Activated CD8-positive, alpha-beta T cell treated with anti-CD3 and anti-CD28 coated beads for 36 hours (primary cell): ENCODE measurements at regions not wholly inside any gene's neighbourhood (a gene's known extent, or its start where the extent isn't known, plus 50 kb on each side); places are given as distances from the start of the nearest gene placed in this dataset.

Experiments
- ATAC-seq: fragments of 200-7000 bp; cut with Tn5 transposase; one replicate; pipeline ENCODE4 v1.10.0; 2021; ENCODE audit warnings: mild to moderate bottlenecking, moderate library complexity
- CTCF ChIA-PET: fragments of 350-600 bp; sonication (Branson Sonifier 250); formaldehyde crosslinking; loops from one replicate; lab custom pipeline; 2021; ENCODE audit warnings: antibody characterized with exemption; lab: Charles Lee
- POLR2A ChIA-PET: fragments of 350-600 bp; sonication (Branson Sonifier 250); formaldehyde crosslinking; loops from one replicate; lab custom pipeline; 2021; ENCODE audit warnings: antibody characterized with exemption; lab: Charles Lee
- DNase-seq: peaks from one replicate; pipeline ENCODE4 v3.0.0-alpha.2; 2020
- H3K27ac Mint-ChIP-seq: one replicate; pipeline ENCODE4 v1.8.0; 2021; ENCODE audit warnings: mild to moderate bottlenecking, mixed read lengths
- H3K27me3 Mint-ChIP-seq: one replicate; pipeline ENCODE4 v1.8.0; 2021; ENCODE audit warnings: mixed read lengths
- H3K36me3 Mint-ChIP-seq: one replicate; pipeline ENCODE4 v1.8.0; 2021; ENCODE audit warnings: low read depth, mixed read lengths
- H3K4me1 Mint-ChIP-seq: one replicate; pipeline ENCODE4 v1.8.0; 2021; ENCODE audit warnings: low read depth, mixed read lengths
- H3K4me3 Mint-ChIP-seq: one replicate; pipeline ENCODE4 v1.8.0; 2021; ENCODE audit warnings: mild to moderate bottlenecking, moderate library complexity, mixed read lengths
- H3K9me3 Mint-ChIP-seq: one replicate; pipeline ENCODE4 v1.8.0; 2021; ENCODE audit warnings: mixed read lengths
- intact Hi-C: fragments of 100-400 bp; cut with micrococcal nuclease; formaldehyde crosslinking; loops from one replicate; pipeline ENCODE4 v1.10.0; 2022
- TF ChIP-seq, protein P1 (sequence below): fragments of 200-600 bp; IDR thresholded peaks from one replicate; pipeline ENCODE4 v1.8.0; 2022; ENCODE audit warnings: antibody characterized with exemption, mild to moderate bottlenecking

DNA sequence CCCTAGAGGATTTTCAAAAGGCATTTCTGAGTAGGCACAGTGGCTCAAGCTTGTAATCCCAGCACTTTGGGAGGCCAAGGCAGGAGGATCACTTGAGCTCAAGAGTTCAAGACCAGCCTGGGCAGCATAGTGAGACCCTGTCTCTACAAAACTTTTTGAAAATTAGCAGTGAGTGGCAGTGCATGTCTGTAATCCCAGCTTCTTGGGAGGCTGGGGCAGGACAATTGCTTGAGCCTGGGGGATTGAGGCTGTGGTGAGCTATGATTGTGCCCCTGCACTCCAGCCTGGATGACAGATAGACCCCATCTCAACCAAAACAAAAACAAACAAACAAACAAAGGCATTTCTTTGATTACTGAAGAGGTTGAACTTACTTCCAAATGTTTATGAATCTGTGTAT lies 201.4 kb downstream of the KIF26A start:
- Mint-ChIP-seq H3K27me3 (peaks cover 10% of the 10 kb centered on the region), H3K36me3 (no peaks in the 10 kb centered on the region), H3K9me3 (peaks cover 12% of the 10 kb centered on the region), H3K4me1 (no peaks in the 10 kb centered on the region), H3K27ac (no peak overlapping the region), H3K4me3 (no peak overlapping the region)
- ChIA-PET POLR2A (no interaction called here), CTCF (no interaction called here)
- no peak for ATAC-seq
- DNase-seq: no peak
- TF ChIP-seq, protein P1, sequence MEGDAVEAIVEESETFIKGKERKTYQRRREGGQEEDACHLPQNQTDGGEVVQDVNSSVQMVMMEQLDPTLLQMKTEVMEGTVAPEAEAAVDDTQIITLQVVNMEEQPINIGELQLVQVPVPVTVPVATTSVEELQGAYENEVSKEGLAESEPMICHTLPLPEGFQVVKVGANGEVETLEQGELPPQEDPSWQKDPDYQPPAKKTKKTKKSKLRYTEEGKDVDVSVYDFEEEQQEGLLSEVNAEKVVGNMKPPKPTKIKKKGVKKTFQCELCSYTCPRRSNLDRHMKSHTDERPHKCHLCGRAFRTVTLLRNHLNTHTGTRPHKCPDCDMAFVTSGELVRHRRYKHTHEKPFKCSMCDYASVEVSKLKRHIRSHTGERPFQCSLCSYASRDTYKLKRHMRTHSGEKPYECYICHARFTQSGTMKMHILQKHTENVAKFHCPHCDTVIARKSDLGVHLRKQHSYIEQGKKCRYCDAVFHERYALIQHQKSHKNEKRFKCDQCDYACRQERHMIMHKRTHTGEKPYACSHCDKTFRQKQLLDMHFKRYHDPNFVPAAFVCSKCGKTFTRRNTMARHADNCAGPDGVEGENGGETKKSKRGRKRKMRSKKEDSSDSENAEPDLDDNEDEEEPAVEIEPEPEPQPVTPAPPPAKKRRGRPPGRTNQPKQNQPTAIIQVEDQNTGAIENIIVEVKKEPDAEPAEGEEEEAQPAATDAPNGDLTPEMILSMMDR: no peak
- intact Hi-C loops: no loop called here

DNA sequence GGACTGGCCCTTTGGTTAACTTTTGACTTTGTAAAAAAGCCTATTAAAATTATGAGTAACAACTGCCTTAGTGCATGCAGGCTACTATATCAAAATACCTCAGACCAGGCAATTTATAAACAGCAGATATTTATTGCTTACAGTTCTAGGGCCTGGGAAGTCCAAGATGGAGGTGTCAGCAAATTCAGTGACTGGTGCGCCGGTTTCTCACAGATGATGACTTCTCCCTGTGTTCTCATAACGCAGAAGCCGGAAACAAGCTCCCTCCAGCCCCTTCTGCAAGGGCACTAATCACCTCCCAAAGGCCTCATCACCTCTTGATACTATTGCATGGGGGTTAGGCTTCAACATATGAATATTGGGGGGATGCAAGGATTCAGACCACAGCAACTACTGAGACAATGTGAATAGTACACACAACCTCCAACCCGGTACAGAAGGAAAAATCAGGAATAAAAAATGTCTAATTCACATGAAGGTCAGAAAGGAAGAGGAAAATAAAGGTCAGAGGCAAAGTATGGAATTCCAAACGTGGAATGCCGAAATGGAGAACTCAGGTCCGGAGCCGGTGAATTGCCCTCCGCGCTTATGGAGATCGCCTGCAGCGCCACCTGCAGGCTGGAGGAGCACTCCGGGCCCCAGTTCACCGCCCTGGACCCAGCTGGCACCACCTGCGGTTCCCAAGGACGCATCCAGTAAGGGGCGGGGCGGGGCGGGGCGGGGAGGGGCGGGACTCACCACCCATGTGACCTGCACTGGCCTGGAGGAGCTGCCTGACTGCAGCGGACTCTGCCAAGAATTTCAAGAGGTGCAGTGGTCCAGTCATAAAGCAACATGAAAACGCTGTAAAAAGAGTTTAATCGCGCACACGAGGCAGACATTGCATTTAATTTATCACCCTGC lies 203.4 kb downstream of the KIF26A start:
- ATAC-seq: peak; percentile 78
- no peaks in the 10 kb centered on the region for H3K36me3 Mint-ChIP-seq
- ChIA-PET CTCF (interaction anchor here (0.9 to 1.8 kb wide), 2 partner anchors 10 to 57 kb away, joined by 3 to 5 read pairs; no protein-coding TSS in a partner anchor), POLR2A (interaction anchor here (0.7 kb wide), 1 partner anchor 20 kb away, joined by 3 read pairs; no protein-coding TSS in a partner anchor)
- H3K4me1 Mint-ChIP-seq: no peaks in the 10 kb centered on the region
- DNase-seq: peak; percentile 59
- intact Hi-C loops: no loop called here
- H3K27ac Mint-ChIP-seq: no peak overlapping the region
- peaks cover 12% of the 10 kb centered on the region for H3K27me3 Mint-ChIP-seq
- no peak overlapping the region for H3K4me3 Mint-ChIP-seq
- TF ChIP-seq, protein P1: peak; percentile 59
- peaks cover 12% of the 10 kb centered on the region for H3K9me3 Mint-ChIP-seq

DNA sequence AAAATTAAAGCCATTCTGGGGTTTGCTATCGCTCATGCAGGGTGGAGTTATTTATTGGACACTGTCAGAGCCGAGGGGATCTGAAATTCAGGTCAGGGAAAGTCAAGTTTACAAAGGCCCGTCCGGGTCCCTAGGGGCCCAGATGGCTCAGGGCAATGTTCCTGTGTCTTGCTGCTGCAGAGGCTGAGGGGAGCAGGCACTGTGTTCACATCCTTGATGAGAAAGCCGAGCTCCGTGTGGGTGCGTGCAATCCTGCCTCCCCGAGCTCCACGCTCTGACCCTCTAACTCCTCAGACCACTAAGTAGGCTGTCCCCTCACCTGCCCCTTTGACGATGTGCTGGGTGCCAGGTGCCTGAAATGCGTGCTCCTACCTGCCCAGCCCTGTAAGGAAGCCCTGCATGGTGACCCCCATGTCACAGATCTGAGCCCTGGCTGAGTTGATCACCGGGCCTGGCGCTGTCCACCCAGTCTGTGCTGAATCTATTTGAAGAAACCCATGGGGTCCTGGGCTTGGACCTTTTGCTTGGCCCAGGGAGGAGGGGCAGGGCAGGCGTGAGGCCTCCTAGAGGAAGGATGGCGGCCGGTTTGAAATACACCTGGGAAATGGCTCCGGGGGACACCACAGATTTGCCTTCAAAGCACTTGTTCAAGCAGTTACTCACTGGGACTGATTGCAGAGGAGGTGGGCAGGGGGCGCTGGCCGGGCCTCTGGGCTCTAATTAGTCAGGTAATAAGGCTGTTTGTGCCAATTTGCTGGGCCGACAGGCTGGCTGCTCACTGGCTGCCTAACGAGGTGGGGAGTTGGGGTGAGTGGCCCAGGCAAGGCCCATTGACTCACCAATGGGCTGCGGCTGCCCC lies 204.3 kb downstream of the KIF26A start:
- no peak for DNase-seq
- Mint-ChIP-seq H3K27ac (no peak overlapping the region), H3K4me1 (no peaks in the 10 kb centered on the region), H3K9me3 (peaks cover 12% of the 10 kb centered on the region), H3K27me3 (peaks cover 12% of the 10 kb centered on the region), H3K4me3 (no peak overlapping the region), H3K36me3 (no peaks in the 10 kb centered on the region)
- ChIA-PET CTCF (interaction anchor here (0.6 to 1.8 kb wide), 2 partner anchors 8 to 11 kb away, joined by 3 to 5 read pairs; no protein-coding TSS in a partner anchor), POLR2A (no interaction called here)
- intact Hi-C loops: no loop called here
- ATAC-seq: no peak
- TF ChIP-seq, protein P1: no peak

DNA sequence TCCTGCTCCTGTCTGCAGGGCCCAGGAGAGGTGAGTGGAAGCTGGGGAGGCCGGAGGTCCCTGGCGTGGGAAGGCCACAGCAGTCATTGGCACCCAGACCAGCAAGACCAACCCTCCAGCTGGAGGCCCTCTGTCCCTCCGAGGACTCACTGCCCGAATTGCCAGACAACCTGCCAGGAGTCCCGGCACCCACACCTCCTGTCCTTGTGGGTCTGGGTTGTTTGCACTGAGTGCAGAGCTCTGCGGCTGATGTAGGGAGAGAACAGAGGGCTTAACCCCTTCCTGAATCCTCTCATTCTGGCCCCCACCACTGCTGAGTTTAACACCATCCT lies 204.9 kb downstream of the KIF26A start:
- Mint-ChIP-seq H3K27me3 (peaks cover 12% of the 10 kb centered on the region), H3K4me1 (no peaks in the 10 kb centered on the region), H3K36me3 (no peaks in the 10 kb centered on the region), H3K9me3 (peaks cover 8% of the 10 kb centered on the region), H3K27ac (no peak overlapping the region), H3K4me3 (no peak overlapping the region)
- ChIA-PET CTCF (no interaction called here), POLR2A (no interaction called here)
- intact Hi-C loops: no loop called here
- no peak for DNase-seq
- TF ChIP-seq, protein P1: no peak
- no peak for ATAC-seq
